Muscle layer of duodenum (tissue), 2 donors: ENCODE measurements at regions not wholly inside any gene's neighbourhood (a gene's known extent, or its start where the extent isn't known, plus 50 kb on each side); places are given as distances from the start of the nearest gene placed in this dataset.

Experiments used
- H3K27ac ChIP-seq: one replicate; pipeline ENCODE4 v1.7.0; 2013; ENCODE audit warnings: mild to moderate bottlenecking, low read length
- H3K27me3 ChIP-seq: one replicate; pipeline ENCODE4 v1.7.0; 2013; ENCODE audit warnings: low read depth, mild to moderate bottlenecking, control low read depth, low read length
- H3K36me3 ChIP-seq, 2 donors: one replicate each; pipeline ENCODE4 v1.7.0; 2013; ENCODE audit warnings: low read length in 2 of 2, control low read depth in 1 of 2, mild to moderate bottlenecking in 1 of 2; ENCODE audit not compliant: insufficient read depth in 2 of 2, control insufficient read depth in 1 of 2
- H3K4me1 ChIP-seq, 2 donors: one replicate each; pipeline ENCODE4 v1.7.0; 2013; ENCODE audit warnings: low read length in 2 of 2, mild to moderate bottlenecking in 2 of 2, control low read depth in 1 of 2, moderate library complexity in 1 of 2; ENCODE audit not compliant: insufficient read depth in 2 of 2, control insufficient read depth in 1 of 2
- H3K4me3 ChIP-seq, 2 donors: one replicate each; pipeline ENCODE4 v1.7.0; 2013; ENCODE audit warnings: low read length in 2 of 2, low read depth in 1 of 2, mild to moderate bottlenecking in 1 of 2
- H3K9me3 ChIP-seq, 2 donors: one replicate each; pipeline ENCODE4 v1.7.0; 2013; ENCODE audit warnings: low read length in 2 of 2, control low read depth in 1 of 2, mild to moderate bottlenecking in 1 of 2; ENCODE audit not compliant: control insufficient read depth in 1 of 2
- donor health status: healthy.

DNA sequence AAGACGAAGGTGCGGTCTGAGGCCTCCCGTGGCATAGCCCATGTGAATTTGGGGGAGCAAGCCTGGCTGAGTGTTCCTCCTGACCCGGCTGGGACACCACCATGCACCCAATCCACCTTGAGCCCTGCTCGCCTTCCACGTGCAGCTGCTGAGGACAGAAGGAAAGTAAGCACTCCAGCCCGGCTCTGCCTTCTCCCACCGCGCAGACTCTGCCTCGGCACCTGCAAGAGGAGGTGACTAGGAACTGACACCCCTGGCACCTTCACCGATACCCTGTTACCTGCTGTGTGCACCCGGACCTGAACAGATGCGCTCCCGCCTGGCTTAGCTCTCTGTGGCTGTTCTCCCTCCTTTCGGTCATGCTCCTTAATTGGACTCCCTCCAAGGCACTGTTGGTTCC is 57.0 kb upstream of the OPN4 start:
- Histone ChIP-seq H3K27ac (no peak overlapping the region), H3K4me1 (no peaks in the 10 kb centered on the region), H3K4me3 (no peak overlapping the region), H3K9me3 (no peaks in the 10 kb centered on the region), H3K36me3 (no peaks in the 10 kb centered on the region), H3K27me3 (no peaks in the 10 kb centered on the region)

DNA sequence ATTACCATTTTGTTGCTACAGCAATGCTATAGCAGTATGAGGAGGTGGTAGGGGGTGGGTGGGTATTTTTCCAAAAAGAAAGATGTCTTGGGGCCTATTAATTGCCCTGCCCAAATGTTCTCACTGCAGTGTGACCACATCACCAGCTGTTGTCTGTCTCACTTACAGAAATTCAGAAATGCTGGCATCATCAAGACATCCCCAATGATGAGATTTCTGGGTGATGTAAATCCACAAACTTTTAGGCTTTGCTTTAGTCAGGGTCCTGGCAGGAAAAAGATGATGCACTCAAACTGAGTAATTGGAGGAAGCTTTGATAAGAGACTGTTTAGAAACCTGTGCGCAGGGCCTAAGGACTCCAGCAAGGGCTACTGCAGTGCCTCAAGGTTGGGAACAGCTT is 56.2 kb upstream of the OPN4 start:
- H3K4me1 ChIP-seq = no peaks in the 10 kb centered on the region
- H3K27ac ChIP-seq = no peak overlapping the region
- H3K4me3 ChIP-seq = no peak overlapping the region
- no peaks in the 10 kb centered on the region for H3K36me3 ChIP-seq
- H3K9me3 ChIP-seq = no peaks in the 10 kb centered on the region
- H3K27me3 ChIP-seq = no peaks in the 10 kb centered on the region

- Histone ChIP-seq H3K9me3 (no peaks in the 10 kb centered on the region), H3K36me3 (no peaks in the 10 kb centered on the region), H3K27me3 (no peaks in the 10 kb centered on the region), H3K27ac (no peak overlapping the region), H3K4me1 (no peaks in the 10 kb centered on the region), H3K4me3 (no peak overlapping the region)
Observed at GRCh38 chr10:86599041-86599440, 55.3 kb upstream of the OPN4 start.

- Histone ChIP-seq H3K27me3 (no peaks in the 10 kb centered on the region), H3K9me3 (no peaks in the 10 kb centered on the region), H3K36me3 (no peaks in the 10 kb centered on the region), H3K4me1 (no peaks in the 10 kb centered on the region), H3K4me3 (no peak overlapping the region), H3K27ac (no peak overlapping the region)
Observed at GRCh38 chr10:86599729-86600128, 54.6 kb upstream of the OPN4 start.

DNA sequence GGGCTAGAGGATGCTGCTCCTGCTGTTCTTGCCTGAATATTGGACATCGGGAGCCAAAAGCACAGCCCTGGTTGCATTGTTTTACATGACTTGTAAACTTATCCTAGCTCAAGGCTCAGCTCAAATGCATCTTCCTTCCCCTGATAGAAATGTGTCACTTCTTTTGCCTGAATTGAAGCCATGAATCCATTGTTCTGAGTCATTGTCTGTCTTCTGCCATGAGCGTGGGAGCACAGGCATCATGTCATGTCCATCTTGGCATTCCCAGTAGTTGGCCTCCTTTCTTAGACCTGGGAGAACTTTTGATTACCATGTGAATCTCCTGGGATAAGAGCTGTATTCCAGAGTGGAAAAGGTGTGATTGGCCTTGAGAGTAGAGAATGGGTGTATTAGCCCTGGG is 54.1 kb upstream of the OPN4 start:
- Histone ChIP-seq H3K9me3 (peaks cover 0 to 2% of the 10 kb centered on the region in 2 donors), H3K27ac (no peak overlapping the region), H3K36me3 (no peaks in the 10 kb centered on the region), H3K27me3 (no peaks in the 10 kb centered on the region), H3K4me3 (no peak overlapping the region), H3K4me1 (no peaks in the 10 kb centered on the region)

GRCh38 chr10:86601956-86602602 is 52.3 kb upstream of the OPN4 start:
- Histone ChIP-seq H3K9me3 (peaks cover 0 to 4% of the 10 kb centered on the region in 2 donors), H3K4me3 (no peak overlapping the region), H3K27ac (no peak overlapping the region)

DNA sequence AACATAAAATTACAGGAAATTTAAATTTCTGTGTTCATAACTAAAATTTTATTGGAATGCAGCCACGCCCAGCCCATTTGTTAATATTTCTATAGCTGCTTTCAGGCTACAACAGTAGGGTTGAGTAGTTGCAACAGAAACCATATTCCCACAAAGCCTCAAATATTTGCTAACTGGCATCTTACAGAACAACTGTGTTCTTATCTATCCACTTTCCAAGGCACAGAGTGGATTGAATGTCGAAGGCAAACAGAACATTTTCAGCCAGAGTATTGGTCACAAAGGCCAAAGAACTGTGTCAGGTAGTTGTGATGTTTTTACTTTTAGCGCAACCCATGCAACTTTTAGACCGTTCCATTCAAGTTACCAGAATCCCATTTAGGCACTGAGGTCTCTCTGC is 51.1 kb upstream of the OPN4 start:
- no peaks in the 10 kb centered on the region for H3K36me3 ChIP-seq
- no peak overlapping the region for H3K27ac ChIP-seq
- H3K27me3 ChIP-seq = no peaks in the 10 kb centered on the region
- H3K4me3 ChIP-seq = no peak overlapping the region
- no peaks in the 10 kb centered on the region for H3K4me1 ChIP-seq
- peaks cover 0 to 6% of the 10 kb centered on the region in 2 donors for H3K9me3 ChIP-seq

More at GRCh38 chr10:86601956-86602602, 52.3 kb upstream of the OPN4 start:
- Histone ChIP-seq H3K4me1 (no peaks in the 10 kb centered on the region), H3K27me3 (no peaks in the 10 kb centered on the region), H3K36me3 (no peaks in the 10 kb centered on the region)
